GM19239 (cell line): ENCODE measurements at regions not wholly inside any gene's neighbourhood (a gene's known extent, or its start where the extent isn't known, plus 50 kb on each side); places are given as distances from the start of the nearest gene placed in this dataset.
"Not testable (repeated sequence)": the region's sequence is repeated elsewhere in the genome, so short reads cannot be mapped to it uniquely, and the experiment has no call there.

ENCODE experiments used
- DNase-seq: peaks from one replicate; pipeline ENCODE4 v3.0.0; 2011; ENCODE audit warnings: low spot score; ENCODE audit not compliant: insufficient read length
- FAIRE-seq: peaks from 2 replicates; lab custom pipeline; 2011; peaks lifted over from hg19 to GRCh38; lab: Jason Lieb, UNC

DNA sequence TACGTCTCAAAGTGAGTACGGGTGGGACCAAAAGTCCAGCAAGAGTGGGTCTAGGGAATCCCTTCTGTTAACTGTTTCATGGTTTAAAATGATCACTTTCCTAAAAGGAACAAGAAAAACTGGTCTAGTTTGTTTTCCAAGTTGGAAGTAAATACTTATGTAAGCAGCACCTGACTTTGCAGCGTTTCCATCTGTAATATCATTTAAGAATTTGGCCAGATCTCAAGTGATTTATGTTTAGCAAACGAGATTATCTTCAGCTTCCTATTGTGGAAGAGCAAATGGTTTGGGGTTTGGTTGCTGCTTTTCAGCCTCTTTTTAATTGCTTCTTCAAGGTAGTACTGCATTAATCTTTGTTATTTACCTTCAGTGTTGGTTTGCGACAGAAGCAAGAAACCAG is 50.4 kb downstream of the FHIP1A start:
- FAIRE-seq (no peak), DNase-seq (no peak)

DNA sequence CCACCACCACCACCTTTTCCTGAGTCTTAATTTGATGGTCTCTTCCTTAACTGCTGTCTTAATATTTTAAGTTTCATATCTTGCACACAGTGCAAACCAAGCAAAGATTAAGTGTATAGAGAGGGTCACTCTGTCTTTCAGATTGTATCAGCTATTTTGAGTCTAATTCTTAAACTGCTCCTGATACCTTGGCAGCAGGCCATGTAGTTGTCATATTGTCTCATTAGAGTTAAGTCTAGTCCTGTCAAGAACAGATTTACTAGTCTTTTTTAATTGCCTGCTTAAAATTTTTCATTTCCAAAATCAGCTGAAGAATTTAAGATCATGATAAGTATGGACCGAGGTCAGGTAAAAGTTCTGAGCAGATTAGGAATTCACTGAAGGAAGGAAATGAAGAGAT is 51.5 kb downstream of the FHIP1A start:
- no peak for FAIRE-seq
- no peak for DNase-seq

DNA sequence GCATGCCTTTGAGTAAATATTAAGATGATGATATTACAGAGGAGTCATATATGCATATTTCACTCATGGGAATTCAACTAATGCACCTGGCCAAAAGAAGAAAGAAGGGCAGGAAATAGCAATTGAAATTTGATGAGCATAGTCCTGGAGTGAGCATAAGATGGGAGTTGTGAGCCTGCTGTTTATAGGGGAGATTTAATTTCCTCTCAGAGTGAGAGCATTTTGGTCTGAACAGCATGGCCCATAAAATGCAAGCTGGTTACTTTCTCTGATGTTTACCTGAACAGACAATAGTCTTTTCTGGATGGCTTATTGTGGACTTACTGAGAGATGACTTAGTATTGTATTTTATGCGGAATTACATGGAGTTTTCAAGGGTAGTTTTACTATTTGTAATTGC is 53.6 kb downstream of the FHIP1A start:
- DNase-seq (no peak), FAIRE-seq (no peak)

DNA sequence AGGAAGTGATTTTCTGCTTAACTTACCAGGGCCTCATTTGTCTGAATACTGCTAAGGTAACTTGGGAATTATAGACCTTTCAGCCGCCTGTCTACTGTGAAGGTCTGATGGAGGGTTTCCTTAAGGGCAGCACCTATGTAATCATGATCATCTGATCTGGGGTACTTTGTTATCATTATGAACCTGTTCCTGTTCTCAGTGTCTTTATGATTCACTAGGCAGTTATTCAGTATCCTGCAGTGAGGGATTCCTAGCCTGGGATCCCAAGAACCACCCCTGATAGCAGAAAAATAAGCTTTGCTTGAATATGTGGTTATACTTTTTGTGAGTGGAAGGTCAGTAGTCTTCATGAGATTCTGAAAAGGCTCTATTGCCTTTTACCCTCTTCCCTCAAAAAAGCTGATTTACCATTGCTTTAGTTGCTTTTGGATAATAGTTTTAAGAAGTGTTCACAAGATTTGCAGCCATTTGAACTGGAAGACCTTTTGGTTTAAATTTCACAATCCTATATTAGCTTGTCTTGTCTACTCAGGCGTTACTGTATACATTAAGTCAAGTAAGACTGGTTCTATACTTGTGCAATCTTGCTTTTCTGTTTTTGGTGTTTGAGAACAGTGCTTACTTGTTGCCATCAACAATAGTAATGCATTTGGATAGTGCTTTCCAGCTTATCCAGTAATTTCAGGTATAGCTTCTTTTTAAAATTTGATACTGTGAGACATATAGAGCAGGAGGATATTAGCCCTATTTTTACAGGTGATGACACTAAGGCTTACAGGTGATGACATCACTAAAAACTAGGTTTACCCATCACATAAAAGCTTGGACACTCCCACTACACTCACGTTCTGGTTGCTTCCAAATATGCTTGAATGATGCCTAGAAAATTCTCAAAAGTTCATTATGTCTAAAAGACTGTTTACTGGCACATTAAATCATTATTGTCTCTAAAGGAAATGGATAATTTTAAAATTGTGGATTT is 60.0 kb downstream of the FHIP1A start:
- DNase-seq, result no peak
- FAIRE-seq, result no peak

DNA sequence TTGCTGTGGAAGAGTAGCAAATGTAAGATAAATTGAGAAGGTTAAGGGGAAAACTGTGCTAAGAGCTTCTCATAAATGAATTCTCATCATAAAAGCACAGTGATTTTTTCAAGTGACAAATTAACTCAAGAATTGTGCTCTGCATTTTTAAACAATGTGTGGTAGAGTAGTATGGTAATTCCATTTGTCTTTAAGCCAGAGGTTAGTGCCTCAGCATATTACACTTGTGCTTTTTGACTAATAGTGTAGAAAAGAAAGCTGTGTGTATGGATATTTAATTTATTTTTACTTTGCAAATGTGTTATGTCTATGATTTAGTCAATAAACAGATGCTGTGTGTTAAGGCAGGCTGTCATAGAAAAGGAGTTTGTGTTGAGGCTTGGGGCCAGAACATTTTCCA is 61.0 kb downstream of the FHIP1A start:
- DNase-seq, result no peak
- FAIRE-seq, result no peak

DNA sequence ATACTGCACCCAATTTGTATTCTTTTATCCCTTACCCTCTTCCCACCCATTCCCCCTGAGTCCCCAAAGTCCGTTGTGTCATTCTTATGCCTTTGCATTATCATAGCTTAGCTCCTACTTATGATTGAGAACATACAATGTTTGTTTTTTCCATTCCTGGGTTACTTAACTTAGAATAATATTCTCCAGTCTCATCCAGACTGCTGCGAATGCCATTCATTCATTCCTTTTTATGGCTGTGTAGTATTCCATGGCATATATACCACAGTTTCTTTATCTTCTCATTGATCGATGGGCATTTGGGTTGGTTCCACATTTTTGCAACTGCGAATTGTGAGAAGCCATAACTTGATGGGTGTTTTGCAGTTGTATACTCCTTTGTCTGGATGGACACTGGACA is 62.8 kb downstream of the FHIP1A start:
- FAIRE-seq (no peak), DNase-seq (no peak)

DNA sequence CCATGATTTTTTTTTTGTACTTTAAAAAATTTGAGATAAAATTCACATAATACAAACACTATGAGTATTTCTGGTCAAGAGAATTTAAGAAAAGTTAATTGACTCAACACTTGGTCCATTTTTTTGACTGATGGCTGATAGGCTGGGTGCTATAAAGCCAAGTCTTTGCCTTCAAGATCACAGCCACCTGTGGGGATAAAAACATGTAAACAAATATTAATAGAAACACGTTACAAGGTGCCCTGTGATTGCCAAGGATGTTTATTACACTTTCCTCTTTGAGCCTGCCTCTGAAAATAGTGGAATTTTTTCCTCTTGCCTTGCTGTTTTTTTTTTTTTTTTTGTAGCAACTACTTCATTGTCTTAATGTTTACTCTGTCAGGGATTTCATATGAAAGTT is 63.3 kb downstream of the FHIP1A start:
- DNase-seq (no peak), FAIRE-seq (no peak)

DNA sequence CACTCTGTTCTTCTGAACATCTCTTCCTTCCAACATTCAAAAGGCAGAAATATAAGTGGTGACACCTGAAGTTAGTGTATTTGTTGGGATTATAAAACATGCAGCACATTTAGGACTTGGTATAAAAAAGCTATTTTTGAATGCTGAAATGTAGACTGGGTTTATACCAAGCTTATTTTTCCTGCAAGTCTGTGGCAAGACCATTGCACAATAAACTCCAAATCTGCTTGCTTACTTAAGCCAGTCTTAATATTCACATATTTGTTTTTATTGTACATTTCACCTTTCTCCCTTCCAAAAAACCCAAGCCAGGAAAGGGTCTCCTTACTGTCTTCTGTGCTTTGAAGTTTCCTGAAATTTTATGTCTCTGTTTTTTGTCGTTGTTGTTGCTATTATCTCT is 63.7 kb downstream of the FHIP1A start:
- FAIRE-seq, result no peak
- DNase-seq, result no peak

DNA sequence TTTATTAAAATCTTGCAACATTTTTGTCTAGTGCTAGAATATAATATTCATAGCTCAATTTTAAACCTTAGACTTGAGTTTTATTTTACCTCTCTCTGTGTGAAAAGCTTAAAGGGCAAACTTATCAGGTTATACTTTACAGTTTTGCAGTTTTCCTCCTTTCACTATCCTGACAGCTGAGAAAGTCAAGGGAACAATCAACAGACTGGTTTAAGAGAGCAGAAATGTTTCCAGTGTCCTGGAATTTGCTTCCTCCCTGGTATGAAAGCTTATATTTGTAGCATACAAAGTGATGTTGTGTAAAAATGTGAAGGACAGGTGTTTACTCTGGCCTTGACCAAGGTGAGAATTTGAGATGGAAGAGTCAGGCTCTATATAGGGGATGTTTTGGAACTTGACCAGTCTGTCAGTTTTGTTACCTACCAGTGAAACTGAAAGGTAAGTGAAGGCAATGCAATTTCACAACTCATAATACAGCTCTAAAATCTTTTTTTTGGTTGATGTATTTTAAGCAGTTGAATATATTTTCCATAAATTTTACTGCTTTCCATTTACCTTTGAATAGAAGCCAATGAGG is 64.6 kb downstream of the FHIP1A start:
- FAIRE-seq, result no peak
- no peak for DNase-seq

DNA sequence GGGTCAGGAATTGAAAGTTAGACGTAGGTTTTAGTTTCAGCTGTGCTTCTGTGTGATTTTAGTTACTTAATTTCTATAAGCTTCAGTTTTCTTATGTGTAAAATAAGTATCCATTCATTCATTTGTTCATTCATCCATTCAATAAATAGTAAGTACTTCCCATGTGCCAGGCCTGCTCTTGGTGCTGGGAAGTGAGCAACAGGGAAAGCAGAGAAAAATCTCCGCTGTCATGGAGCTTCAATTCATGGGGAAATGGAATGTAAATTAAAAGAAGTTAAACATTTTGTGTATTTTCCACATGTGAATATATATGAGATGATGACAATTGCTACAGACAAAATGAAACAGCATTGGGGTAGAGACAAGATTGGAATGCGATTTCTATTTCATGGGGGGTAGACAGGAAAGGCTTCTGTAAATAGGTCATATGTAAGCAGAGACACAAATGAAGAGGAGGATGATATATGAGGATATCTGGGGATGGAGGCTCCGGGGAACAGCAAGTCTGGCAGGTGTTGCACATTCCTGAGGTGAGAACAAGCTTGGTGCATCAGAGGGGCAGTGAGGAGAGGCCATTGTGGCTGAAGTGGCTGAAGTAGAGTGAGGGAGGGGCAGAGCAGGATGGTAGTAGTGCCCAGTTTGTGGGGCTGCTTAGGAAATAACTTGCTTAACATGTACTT is 66.2 kb downstream of the FHIP1A start:
- DNase-seq, result no peak
- no peak for FAIRE-seq

DNA sequence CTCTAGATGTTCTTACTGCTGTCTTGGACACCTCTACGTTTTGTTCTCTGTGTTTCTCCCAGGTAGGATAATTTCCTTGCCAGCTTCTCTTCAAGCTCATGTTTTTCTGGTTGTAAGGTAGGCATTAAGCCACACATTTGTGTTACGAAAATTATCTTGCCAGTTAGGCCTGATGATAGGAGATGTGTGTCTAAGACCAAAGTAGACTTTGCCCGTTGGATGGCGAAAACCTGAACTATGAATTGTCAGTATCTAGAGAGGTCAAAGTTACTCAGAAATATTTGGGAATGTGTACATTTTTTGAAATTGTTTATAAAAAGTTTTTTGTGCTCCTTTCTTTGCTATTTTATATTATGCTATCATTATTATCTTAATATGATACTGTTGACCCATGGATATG is 72.8 kb downstream of the FHIP1A start:
- no peak for FAIRE-seq
- DNase-seq, result no peak

DNA sequence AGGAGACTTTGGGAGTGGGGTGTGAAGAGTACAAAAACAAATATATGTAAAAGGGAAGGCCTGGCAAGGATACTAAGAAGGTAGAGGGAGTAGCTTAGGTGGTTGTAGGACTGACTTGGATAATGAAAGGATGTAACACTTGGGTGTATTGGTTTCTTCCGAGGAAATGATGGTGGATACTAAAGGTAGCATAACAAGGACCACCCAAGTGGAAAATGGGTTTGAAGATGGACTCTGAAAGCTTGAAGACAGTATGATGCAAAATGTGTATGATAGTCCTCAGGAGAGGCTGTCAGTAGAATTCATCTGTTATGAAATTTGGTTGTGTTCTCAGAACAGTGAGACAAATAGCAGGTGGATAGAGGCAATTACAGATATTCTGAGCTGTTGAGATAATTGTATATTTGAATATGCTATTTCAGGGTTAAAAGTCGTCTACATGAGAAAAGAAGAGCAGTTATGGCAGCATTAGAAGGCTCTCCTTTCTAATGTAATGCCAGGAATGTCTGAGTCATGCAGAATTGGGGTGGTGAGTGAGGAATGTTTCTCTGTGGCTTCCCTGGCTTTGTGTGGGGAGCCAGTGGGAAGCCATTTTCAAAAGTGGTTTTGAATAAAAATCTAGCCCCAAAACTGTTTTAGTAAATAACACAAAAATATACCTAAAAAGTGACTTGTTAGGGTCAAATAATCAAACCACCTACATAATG is 75.6 kb downstream of the FHIP1A start:
- FAIRE-seq (no peak), DNase-seq (no peak)

DNA sequence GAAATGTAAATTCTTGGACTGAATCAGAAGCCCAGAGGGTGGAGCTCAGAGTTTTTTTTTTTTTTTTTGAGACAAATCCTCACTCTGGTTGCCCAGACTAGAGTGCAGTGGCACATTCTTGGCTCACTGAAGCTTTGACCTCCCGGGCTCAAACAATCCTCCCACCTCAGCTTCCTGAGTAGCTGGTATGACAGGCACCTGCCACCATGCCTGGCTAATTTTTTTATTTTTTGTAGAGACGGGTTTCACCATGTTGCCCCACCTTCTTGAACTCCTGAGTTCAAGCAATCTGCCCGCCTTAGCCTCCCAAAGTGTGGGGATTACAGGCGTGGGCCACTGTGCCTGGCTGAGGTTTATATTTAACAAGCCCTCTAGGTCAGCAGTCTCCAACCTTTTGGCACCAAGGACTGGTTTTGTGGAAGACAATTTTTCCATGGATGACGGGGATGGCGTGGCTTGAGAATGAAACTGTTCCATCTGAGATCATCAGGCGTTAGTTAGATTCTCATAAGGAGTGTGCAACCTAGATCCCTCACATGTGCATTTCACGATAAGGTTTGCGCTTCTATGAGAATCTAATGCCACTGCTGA is 76.7 kb downstream of the FHIP1A start:
- FAIRE-seq (no peak), DNase-seq (no peak)

DNA sequence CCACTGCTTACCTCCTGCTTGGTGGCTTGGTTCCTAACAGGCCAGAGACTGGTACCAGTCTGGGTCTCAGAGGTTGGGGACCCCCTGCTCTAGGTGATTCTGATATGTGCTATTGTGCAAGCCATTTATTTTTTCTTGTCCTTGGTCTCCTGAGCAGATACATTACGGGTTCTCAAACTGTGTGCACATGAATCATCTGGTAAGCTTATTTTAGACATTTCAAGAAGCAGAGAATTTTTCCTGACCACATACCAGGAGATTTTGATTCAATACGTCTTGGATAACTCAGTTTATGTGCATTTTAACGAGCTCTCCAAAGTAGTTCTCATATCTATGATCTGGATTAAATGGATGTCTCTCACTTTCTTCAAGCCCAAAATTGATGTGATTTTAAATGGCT is 77.2 kb downstream of the FHIP1A start:
- FAIRE-seq, result no peak
- no peak for DNase-seq

DNA sequence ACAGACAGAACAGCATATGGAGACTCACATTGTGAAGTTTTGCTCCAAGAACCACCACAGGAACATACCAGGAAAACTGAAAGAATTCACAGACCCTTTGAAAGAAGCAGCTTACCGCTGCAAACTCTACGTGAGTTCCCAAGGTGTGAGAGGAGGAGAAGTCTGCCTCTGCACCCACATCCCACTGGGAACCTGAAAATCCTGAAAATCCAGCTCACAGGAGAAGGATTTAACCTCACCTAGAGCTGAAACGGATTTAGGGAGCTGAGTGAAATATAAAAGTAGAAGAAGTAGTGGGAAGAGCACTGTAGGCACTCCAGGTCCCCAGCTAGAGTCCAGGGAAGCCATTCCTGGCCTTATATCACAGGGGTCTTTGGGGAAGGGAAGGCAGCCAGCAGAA is 80.0 kb downstream of the FHIP1A start:
- DNase-seq (no peak), FAIRE-seq (no peak)

DNA sequence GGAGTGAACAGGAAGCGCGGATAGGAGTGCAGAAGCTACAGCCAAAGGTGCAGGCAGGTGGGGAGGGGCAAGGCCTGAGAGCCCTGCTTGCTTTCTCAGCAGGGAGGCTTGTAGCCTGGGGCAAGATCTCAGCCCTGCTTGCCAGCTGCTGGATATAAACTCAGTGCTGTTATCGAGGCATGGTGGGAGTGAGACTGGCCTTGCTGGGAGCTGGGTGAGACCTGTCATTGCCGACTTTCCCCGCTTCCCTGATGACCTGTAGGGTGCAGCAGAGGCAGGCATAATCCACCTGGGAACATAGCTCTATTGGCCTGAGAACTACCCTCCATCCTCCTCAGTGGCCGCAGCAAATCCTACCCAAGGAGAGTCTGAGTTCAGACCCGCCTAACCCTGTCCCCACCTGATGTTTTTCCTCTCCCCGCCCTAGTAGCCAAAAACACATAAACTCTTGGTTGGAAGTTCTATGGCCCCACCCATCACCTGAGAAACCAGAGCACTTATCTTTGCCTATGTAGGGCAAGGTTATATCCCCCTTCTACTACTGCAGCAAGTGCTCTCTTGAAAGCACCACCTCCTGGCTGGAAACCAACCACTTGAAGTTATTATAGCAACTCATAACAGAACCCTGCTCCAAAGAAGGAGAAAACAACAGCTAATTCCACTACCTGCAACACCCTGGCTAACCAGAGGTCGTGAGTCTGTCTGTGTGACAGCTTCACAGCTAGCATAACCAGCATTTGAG is 80.7 kb downstream of the FHIP1A start:
- no peak for DNase-seq
- FAIRE-seq, result no peak

DNA sequence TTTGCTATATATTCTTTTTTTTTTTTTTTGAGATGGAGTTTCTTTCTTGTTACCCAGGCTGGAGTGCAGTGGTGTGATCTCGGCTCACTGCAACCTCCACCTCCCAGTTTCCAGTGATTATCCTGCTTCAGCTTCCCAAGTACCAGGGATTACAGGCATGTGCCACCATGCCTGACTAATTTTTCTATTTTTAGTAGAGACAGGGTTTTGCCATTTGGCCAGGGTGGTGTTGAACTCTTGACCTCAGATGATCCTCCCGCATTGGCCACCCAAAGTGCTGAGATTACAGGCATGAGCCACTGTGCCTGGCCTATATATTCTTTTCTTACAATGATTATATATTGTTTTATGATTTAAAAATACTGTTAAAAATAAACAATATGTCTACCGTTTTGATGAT is 86.6 kb downstream of the FHIP1A start:
- DNase-seq, FAIRE-seq: not testable (repeated sequence)

DNA sequence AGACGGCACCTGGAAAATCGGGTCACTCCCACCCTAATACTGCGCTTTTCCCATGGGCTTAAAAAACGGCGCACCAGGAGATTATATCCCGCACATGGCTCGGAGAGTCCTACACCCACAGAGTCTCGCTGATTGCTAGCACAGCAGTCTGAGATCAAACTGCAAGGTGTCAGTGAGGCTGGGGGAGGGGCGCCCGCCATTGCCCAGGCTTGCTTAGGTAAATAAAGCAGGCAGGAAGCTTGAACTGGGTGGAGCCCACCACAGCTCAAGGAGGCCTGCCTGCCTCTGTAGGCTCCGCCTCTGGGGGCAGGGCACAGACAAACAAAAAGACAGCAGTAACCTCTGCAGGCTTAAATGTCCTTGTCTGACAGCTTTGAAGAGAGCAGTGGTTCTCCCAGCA is 102.6 kb downstream of the FHIP1A start:
- not testable (repeated sequence) for DNase-seq, FAIRE-seq

DNA sequence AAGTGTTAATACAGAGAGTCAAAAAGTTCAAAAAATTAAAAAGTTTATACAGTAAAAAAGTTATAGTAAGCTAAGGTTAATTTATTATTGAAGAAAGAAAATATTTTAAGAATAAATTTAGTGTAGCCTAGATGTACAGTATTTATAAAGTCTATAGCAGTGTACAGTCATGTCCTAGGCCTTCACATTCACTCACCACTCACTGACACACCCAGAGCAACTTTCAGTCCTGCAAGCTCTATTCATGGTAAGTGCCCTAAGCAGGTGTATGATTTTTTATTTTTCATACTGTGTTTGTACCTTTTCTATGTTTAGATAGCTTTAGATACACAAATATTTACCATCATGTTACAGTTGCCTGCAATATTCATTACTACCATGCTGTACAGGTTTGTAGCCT is 108.9 kb downstream of the FHIP1A start:
- no peak for DNase-seq
- no peak for FAIRE-seq

DNA sequence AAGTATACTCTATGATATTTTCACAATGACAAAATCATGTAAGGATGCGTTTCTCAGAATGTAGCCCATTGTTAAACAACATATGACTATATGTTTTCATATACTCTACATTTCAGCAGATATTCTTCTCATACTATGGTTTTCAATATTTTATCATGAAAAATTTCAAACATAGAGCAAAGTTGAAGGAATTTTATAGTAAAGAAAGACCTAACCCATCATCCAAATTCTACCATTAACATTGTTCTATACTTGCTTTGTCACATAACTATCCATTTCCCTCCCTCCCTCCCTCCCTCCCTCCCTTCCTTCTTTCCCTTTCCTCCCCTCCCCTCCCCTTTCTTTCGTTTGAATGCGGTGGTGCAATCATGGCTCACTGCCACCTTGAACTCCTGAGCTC is 109.4 kb downstream of the FHIP1A start:
- DNase-seq, result no peak
- no peak for FAIRE-seq
